ENCODE measurements at regions not wholly inside any gene's neighbourhood (a gene's known extent, or its start where the extent isn't known, plus 50 kb on each side); places are given as distances from the start of the nearest gene placed in this dataset.

DNA sequence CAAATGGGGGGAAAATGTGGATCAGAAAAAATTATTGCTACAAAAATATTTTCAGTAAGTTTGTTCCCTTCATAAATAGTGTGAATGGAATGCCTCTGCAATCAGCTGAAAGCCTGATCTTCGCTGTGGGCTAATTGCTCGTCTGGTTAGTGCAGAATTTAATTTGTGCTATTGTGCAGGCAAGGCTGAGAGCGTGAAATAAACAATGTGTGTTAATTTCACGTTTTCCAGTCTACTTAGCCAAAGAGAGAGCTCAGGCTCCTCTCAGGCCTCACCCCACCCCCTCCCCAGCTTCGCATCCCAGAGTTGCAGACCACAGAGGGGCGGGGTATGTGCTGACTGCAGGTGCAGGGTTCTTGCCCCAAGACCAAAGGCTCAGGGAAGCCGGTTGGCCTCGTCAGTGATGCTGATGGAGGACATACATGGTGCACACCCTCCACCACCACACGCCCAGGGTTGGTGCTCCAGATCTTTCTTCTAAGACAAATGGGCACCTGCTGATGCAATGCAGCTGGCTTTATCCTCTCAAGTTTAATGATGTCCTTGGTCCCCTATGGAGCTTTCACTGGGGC is 302.6 kb upstream of the SLC14A2 start:
- no peak for TF ChIP-seq CTCF (IDR thresholded peaks at IDR 0.05)
- Mint-ChIP-seq H3K36me3 (ENCODE audit: low read depth) (no peaks in the 10 kb centered on the region), H3K27ac (no peak overlapping the region), H3K4me1 (no peaks in the 10 kb centered on the region), H3K27me3 (no peaks in the 10 kb centered on the region), H3K9me3 (no peaks in the 10 kb centered on the region), H3K4me3 (no peak overlapping the region)
- POLR2A ChIA-PET, result no interaction called here
- intact Hi-C loops (cut with micrococcal nuclease), result no loop called here
- CTCF ChIA-PET, result no interaction called here
- ATAC-seq (ENCODE audit: low read depth) (no peak), DNase-seq (no peak)

GRCh38 chr18:45316127-45316526 is 299.1 kb upstream of the SLC14A2 start:
- no peak for ATAC-seq (ENCODE audit: low read depth)
- no peaks in the 10 kb centered on the region for H3K36me3 Mint-ChIP-seq (ENCODE audit: low read depth)
- TF ChIP-seq CTCF (IDR thresholded peaks at IDR 0.05), result no peak
- intact Hi-C loops (cut with micrococcal nuclease), result no loop called here
- no peaks in the 10 kb centered on the region for H3K9me3 Mint-ChIP-seq
- no peak overlapping the region for H3K4me3 Mint-ChIP-seq
- ChIA-PET POLR2A (no interaction called here), CTCF (no interaction called here)
- no peak overlapping the region for H3K27ac Mint-ChIP-seq
- DNase-seq, result no peak
- H3K4me1 Mint-ChIP-seq, result no peaks in the 10 kb centered on the region
- no peaks in the 10 kb centered on the region for H3K27me3 Mint-ChIP-seq

GRCh38 chr18:45317948-45318640 is 297.2 kb upstream of the SLC14A2 start:
- no peak overlapping the region for H3K4me3 Mint-ChIP-seq
- DNase-seq (no peak), ATAC-seq (ENCODE audit: low read depth) (no peak)
- no peak overlapping the region for H3K27ac Mint-ChIP-seq
- no peaks in the 10 kb centered on the region for H3K4me1 Mint-ChIP-seq
- ChIA-PET POLR2A (interaction anchor here (0.7 kb wide), 1 partner anchor 48 kb away, joined by 3 read pairs; no protein-coding TSS in a partner anchor), CTCF (no interaction called here)
- H3K9me3 Mint-ChIP-seq, result no peaks in the 10 kb centered on the region
- H3K36me3 Mint-ChIP-seq (ENCODE audit: low read depth), result no peaks in the 10 kb centered on the region
- peaks cover 2% of the 10 kb centered on the region for H3K27me3 Mint-ChIP-seq
- intact Hi-C loops (cut with micrococcal nuclease), result no loop called here
- TF ChIP-seq CTCF (IDR thresholded peaks at IDR 0.05), result no peak

GRCh38 chr18:45320724-45321123 is 294.6 kb upstream of the SLC14A2 start:
- Mint-ChIP-seq H3K36me3 (ENCODE audit: low read depth) (no peaks in the 10 kb centered on the region), H3K4me1 (no peaks in the 10 kb centered on the region), H3K27me3 (peaks cover 12% of the 10 kb centered on the region), H3K4me3 (no peak overlapping the region), H3K27ac (no peak overlapping the region), H3K9me3 (no peaks in the 10 kb centered on the region)
- no peak for TF ChIP-seq CTCF (IDR thresholded peaks at IDR 0.05)
- intact Hi-C loops (cut with micrococcal nuclease), result no loop called here
- DNase-seq, result no peak
- POLR2A ChIA-PET, result no interaction called here
- CTCF ChIA-PET, result no interaction called here
- ATAC-seq (ENCODE audit: low read depth), result no peak

DNA sequence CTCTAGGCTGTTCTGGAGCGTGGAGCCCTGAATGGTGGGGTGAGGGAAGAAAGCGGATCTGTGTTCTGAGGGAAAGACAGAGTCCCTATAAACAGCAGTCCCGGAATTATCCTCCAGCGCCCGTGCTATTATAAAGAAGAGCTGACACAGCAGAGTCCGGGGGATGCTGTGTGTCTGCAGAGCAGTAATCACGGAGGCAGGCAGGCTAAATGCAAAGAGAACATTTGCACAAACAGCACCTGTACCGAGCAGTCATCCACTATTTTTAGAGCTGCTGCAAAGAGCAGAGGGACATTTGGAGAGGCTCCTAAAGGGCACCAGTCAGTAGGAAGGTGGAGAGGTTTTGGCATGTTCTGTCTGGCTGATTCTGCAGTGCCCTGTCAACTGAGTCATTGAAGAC is 293.8 kb upstream of the SLC14A2 start:
- ATAC-seq (ENCODE audit: low read depth), result no peak
- CTCF ChIA-PET, result no interaction called here
- no peak overlapping the region for H3K27ac Mint-ChIP-seq

More for the DNA sequence above, 293.8 kb upstream of the SLC14A2 start:
- POLR2A ChIA-PET, result no interaction called here
- TF ChIP-seq CTCF (IDR thresholded peaks at IDR 0.05), result no peak
- H3K36me3 Mint-ChIP-seq (ENCODE audit: low read depth), result no peaks in the 10 kb centered on the region
- intact Hi-C loops (cut with micrococcal nuclease), result no loop called here
- peaks cover 12% of the 10 kb centered on the region for H3K27me3 Mint-ChIP-seq
- no peak overlapping the region for H3K4me3 Mint-ChIP-seq
- no peaks in the 10 kb centered on the region for H3K4me1 Mint-ChIP-seq
- H3K9me3 Mint-ChIP-seq, result no peaks in the 10 kb centered on the region
- no peak for DNase-seq
